ENCODE measurements at regions not wholly inside any gene's neighbourhood (a gene's known extent, or its start where the extent isn't known, plus 50 kb on each side); places are given as distances from the start of the nearest gene placed in this dataset.

DNA sequence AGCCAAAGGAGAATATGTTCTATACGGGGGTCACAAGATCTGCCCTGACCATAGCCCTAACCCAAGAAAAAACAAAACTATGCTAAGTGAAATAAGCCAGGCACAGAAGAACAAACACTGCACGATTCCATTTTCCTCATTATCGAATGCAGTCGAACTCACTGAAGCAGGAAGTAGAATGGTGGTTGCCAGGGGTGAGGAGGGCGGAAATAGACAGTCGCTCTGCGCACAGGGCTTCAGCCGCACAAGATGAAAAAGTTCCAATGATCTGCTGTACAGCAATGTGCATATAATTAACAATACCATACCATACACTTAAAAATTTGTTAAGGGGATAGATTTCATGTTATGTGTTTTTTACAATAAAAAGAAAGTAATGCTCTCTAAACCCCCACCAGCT, 257.7 kb downstream of the TXNL1 start:
- DNase-seq (ENCODE audit: low spot score): no peak

- no peak for DNase-seq (ENCODE audit: low spot score)
These were observed 259.1 kb downstream of the TXNL1 start for GRCh38 chr18:56379256-56379655.

GRCh38 chr18:56377231-56377630, 261.2 kb downstream of the TXNL1 start:
- no peak for DNase-seq (ENCODE audit: low spot score)

DNA sequence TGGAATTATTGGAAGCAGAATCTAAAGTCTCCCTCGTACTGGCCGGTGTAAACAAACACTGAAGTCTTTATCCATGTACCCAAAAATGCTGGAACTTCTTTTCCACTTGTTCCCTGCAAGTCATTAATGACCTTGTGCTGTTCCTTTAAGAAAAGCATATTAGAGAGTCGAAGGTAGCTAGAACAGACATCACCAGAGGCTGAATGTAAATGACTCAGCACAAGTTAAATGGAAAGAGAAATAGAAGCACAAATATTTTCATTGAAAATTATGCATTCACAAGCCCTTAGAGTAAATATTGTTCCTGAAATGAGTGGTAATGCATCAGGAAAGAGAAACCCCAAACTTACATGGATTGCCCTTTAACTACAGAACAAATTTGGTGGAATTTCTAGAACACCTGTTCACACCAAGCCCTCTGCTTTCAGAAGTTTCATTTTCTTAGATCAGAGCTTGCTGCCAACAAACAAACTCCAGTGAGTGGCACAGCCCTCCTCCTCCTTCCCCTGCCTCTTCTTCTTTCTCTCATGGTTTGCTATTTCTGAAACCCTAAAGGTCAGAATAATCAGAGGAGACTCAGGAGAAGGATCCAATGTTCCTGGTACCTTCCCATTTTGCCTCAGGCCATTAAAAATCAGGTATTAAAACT, 264.3 kb downstream of the TXNL1 start:
- no peak for DNase-seq (ENCODE audit: low spot score)

GRCh38 chr18:56373601-56374000, 264.8 kb downstream of the TXNL1 start:
- DNase-seq (ENCODE audit: low spot score): no peak

GRCh38 chr18:56368066-56368465, 270.3 kb downstream of the TXNL1 start:
- no peak for DNase-seq (ENCODE audit: low spot score)

DNA sequence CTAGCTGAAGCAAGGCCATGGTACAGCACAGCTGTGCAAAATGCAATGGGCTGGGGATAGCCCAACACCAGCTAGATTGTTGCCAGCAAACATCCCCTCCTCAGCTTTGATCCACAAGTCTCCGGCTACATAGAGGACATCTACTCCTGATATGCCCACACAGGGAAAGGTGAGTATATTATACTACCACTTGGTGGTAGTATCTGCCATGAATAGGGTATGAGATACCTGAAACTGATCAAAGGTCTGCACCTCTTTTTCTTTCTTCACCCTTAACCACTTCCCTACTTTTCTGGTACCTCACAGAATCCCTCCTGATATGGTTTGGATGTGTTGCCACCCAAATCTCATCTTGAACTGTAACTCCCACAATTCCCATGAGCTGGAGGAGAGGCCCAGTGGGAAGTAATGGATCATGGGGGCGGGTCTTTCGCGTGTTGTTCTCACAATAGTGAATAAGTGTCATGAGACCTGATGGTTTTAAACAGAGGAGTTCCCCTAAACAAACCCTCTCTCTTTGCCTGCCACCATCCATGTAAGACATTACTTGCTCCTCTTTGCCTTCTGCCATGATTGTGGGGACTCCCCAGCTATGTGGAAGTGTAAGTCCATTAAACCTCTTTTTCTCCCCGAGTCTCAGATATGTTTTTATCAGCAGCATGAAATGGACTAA, 279.6 kb downstream of the TXNL1 start:
- DNase-seq (ENCODE audit: low spot score): no peak

DNA sequence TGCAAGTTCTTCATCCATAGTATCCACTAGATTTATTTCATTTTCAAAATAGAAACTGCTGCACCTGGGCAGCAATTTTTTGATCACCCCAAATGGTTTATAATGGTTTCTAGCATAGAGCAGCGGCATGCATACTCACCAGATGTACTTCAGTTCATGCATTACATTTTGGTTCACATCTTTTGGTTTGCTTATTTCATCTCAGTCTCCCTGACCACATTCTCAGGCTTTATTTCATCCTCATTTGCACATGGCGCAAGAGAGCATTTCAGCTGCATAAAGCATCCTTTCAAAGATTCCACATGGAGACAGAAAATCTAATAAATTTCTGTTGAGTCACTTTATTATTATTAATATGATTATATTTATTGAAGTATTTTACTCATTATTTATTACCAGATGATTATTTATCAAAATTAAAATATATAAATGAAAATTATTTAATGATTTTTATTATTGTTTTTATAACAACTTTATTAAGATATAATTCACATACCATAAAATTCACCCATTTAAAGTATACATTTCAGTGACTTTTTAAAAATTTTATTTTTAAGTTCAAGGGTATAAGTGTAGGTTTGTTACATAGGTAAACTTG, 284.6 kb downstream of the TXNL1 start:
- no peak for DNase-seq (ENCODE audit: low spot score)

DNA sequence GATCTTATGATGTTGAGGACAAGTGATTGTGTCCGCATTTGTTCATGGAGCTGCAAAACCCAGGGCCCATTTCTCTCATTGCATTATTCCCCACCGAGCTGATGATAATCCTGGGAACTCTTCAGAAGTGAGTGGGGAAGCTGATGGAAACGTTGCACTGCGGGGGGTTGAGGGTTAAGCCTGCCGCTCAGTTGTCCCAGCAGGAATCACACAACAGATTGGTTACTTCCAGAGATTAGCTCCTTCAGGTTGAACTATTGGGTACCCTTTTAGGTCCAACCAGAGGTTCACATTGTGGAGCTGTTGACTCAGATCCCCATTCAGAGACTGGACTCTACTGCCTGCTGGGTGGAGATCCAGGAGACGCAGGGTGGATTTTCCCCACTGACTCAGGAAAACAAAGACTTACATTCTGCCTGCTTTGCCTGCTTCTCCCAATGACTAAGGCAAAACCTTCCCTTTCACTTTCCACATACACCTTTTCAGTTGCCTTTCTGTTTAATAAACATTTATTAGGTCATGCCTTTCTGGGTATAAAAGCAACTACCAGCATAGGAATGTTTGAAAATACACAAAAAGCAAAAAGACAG, 286.4 kb downstream of the TXNL1 start:
- DNase-seq (ENCODE audit: low spot score): no peak

DNA sequence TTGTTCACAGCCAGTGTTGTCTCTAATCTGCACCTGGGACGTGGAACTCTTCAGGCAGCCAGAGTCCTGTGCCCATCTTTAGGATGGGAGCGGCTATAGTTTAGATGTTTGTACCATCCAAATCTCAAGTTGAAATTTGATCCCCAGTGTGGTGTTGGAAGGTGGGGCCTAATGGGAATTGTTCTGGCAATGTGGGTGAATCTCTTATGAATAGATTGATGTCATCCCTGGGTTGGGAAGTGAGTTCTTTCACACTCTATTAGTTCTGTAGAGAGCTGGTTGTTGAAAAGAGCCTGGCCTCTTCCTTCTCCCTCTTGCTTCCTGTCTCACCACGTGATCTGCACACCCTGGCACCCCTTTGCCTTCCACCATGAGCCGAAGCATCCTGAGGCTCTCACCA, 300.9 kb downstream of the TXNL1 start:
- DNase-seq (ENCODE audit: low spot score): no peak

GRCh38 chr18:56333839-56334238, 304.6 kb downstream of the TXNL1 start:
- DNase-seq (ENCODE audit: low spot score): no peak

DNA sequence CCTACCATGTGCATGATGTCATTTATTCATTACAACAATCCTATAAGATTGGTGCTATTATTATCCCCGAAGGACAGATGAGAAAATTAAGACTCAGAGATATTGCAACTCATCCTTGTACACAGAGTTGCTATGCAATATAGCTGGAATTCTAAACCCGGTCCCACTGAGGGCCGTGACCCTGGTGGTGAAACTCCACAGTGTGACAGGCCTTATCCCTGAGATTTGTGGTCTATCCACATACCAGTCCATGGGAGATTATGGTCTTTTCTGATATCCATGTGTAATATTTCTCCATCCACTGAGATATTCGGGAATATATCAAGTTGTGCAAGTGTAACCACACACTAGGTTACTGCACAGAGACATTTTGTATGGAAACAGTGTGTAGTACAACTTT, 305.2 kb downstream of the TXNL1 start:
- no peak for DNase-seq (ENCODE audit: low spot score)

DNA sequence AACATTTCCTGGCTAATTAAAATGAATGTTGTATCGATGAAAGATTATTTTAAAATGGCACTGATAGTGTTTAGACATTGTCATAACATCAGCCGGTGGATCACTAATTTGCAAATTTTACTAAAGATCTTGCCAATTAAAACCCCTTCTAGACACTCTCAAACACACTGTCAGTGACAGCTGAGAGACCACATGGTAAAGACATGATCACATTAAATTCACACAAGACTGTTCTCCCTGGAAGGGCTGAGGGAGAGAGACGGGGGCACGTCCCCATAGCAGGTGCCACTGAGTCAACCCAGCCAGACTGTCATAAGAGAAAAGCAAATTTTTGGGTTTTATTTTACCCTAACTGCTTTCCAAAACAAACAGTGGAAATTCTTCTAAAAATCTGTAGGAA, 306.0 kb downstream of the TXNL1 start:
- no peak for DNase-seq (ENCODE audit: low spot score)

DNA sequence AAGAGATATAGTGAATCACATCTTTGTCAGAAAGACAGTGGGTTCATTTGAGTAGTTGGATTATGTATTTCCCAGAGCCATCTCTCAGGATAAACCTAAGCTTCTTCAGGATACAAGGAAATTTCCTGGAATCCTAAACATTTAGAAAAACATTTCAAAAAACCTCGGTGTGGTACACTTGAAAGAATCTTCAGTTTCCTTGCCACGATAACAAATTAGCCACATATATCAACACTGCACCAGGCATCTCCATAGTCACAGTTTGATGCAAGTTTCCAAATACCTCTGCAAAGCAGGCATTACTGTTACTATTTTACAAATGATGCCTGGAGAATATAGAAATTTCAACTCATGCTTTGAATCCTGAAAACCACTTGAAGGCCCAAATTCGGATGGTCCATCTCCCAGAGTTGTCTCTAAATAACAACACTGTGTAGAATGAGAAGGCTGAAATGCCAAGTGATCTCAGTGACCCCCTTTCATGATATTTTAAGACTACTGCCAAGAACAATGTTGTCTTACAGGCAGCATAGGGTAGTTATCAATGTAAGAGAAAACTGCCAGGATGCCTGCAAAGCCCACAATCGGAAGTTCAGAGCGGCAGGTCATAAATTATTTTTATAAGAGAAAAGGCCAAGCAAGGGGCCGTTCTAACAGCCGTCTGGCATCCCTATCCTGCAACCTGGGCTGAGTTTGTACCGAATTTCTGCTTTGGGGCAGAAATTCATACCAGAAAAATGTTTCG, 307.9 kb downstream of the TXNL1 start:
- no peak for DNase-seq (ENCODE audit: low spot score)

DNA sequence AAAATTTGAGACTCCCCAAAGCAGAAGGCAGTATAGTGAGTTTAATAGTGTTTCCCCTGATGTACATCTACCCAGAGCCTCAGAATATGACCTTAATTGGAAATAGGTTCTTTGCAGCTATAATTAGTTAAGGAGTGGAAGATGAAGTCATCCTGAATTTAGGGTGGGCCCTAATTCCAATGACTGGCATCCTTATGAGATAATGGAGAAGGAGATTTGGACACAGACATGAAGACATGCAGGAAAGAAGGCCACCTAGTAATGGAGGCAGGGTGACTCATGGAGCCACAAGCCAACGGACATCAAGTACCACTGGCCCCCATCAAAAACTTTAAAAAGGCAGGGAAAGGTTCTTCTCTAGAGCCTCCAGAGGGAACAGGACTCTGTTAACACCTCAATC, 308.9 kb downstream of the TXNL1 start:
- DNase-seq (ENCODE audit: low spot score): no peak

DNA sequence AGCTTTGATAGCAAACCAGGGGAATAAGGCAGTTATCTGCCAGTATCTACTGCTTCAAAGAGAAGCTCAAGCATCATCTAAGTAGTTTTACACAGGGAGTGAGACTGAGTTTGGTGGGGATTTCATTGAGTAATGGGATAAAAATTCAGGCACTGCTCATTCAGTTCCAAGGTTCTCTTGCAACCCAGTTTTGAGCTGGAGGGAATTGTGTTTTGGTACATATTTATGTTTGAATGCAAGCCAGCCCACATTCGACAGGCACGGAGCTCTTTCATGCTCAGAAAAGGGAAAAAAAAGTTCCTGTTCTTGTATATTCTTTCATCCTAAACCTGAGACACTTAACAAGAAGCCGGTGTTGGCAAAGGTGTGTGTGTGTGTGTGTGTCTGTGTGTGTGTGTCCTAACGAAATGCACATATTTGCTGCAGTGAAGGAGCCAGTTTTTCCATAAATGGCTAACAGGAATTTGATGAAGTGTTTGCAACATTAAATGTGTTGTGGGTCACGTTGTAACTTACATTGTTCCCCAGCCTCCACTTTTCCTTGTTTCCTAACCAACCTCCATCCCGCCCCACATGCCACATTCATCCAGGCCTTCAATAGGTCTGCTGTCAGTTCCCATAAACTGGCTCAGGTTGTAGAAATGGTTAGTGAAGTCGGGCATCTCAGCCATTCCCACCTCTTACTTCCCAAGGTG, 311.1 kb downstream of the TXNL1 start:
- no peak for DNase-seq (ENCODE audit: low spot score)

- no peak for DNase-seq (ENCODE audit: low spot score)
These were observed 311.9 kb downstream of the TXNL1 start for GRCh38 chr18:56326336-56327072.

GRCh38 chr18:56323673-56324072, 314.7 kb downstream of the TXNL1 start:
- DNase-seq (ENCODE audit: low spot score): no peak

- DNase-seq (ENCODE audit: low spot score): no peak
These were observed 316.0 kb downstream of the TXNL1 start for GRCh38 chr18:56322406-56322805.

DNA sequence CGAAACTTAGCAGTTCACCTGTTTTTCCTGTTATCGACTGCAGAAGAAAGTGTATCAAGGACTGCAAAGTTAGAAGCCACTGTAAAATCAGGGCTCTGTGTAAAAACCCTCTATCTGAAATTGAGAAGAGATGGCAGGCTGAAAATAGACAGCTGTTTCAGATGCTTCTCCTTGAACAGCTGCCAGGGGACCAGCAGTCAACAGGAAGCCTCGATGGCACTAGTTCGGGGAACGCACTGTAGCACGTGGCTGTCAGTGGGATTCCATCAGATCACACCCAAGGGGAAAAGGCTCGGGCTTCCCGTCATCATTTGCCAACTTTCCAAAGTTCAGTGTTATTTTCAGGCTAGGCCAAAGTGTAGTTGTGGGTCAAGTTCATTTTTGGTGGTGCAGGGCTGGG, 316.9 kb downstream of the TXNL1 start:
- no peak for DNase-seq (ENCODE audit: low spot score)

DNA sequence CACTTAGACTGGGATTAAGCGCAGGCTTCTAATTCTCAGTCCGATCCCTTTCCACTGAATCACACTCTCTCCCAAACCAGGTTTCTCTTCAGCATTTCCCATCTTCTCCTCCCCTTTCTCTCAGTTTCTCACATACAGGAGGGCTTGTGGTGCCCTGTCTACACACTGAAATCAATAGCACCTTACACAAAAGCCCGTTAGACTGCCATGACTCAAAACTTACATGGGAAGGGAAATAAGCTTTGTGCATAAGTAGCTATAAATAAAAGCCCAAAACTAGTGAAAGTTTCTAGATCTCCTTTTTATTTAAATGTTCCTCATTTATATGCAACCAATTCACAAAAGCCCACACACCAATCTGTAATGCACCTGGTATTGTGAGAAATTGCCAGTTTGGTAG, 318.4 kb downstream of the TXNL1 start:
- DNase-seq (ENCODE audit: low spot score): no peak
